HG02970 (cell line): ENCODE measurements at regions not wholly inside any gene's neighbourhood (a gene's known extent, or its start where the extent isn't known, plus 50 kb on each side); places are given as distances from the start of the nearest gene placed in this dataset.
"Not testable (repeated sequence)": the region's sequence is repeated elsewhere in the genome, so short reads cannot be mapped to it uniquely, and the experiment has no call there.

ENCODE experiments used
- ATAC-seq: cut with Tn5 transposase; IDR thresholded peaks from one replicate; pipeline ENCODE4 v1.9.1; 2021; ENCODE audit warnings: mild to moderate bottlenecking, moderate library complexity, moderate number of reproducible peaks; ENCODE audit not compliant: unreplicated experiment, low FRiP score

GRCh38 chr22:22369964-22370270 lies 125.3 kb downstream of the VPREB1 start:
- ATAC-seq = no peak

DNA sequence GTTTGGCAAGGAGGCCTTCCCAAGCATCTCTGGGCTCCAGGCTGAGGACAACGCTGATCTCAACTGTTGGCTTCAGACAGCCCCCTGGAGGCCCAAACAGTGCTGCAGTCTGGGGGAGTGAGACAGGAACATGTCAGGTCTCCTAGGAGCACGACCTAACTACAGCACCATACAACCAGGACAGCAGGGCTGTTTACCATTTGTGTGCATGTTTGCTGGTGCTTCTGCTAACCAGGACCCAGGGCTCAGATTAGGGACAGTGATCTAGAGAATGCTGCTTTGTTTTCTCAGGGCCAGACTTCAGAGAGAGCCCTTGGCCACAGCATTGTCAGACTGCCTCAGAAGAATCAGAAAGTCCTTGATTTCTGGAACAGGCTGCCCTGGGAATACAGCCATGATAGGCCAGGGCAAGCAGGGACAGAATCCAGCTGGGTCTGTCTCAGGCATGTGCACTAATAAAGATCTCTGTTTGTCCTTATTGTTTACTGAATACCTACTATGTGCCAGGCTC lies 126.5 kb downstream of the VPREB1 start:
- ATAC-seq = no peak

- no peak for ATAC-seq
Measured at GRCh38 chr22:22372086-22372485, 127.5 kb downstream of the VPREB1 start.

- ATAC-seq = no peak
Measured at GRCh38 chr22:22374163-22374562, 129.6 kb downstream of the VPREB1 start.

DNA sequence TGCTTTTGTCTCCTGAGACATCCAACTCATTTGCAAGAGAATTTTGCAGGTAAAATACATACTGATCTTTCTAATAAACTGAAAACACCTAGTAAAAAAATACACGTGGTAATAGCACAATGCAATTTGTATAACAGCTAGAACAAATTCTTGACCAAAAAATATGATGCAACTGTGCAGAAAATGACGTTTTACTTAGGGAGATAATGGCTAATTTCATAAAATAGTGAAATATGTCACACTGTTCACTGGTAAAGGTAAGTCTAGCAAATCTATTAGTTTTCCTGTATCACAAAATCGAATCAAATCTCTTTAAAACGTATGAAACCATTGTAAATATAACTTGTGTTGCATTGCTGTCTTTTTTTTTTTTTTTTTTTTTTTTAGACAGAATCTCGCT lies 130.0 kb downstream of the VPREB1 start:
- ATAC-seq = no peak

DNA sequence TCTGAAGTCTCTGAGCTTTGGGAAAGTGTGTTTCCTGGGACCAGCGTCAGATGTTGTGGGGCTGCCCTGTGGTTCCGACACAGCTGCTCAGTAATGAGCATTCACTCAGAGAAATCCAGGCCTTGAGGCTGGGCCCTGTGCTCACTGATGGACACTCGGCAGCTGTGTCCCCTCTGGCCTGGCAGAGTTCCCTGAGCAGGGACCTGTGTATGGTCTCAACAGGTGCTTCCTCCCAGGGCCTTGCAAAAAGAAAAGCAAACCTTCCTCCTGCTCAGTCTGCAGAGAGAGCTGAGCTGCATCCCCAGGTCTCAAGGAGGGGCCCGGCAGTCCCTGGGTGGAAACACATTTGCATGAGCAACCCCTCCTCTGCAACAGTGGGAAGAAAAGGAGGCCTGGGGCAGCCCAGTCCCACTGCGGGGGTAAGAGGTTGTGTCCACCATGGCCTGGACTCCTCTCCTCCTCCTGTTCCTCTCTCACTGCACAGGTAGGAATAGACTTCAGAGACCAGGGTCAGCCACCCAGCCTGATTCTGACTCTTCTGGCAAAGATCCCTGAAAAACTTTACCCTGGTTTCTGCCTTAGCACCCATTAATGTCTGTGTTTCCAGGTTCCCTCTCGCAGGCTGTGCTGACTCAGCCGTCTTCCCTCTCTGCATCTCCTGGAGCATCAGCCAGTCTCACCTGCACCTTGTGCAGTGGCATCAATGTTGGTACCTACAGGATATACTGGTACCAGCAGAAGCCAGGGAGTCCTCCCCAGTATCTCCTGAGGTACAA lies 131.2 kb downstream of the VPREB1 start:
- ATAC-seq = no peak

DNA sequence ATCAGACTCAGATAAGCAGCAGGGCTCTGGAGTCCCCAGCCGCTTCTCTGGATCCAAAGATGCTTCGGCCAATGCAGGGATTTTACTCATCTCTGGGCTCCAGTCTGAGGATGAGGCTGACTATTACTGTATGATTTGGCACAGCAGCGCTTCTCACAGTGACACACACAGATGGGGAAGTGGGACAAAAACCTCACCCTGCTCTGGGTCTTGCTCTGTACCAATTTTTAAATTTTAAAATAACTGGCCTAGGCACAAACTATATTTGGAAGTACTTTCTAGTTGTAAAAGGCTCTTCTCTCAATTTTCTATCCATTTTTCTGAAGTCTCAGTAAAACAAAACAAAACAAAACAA lies 131.7 kb downstream of the VPREB1 start:
- no peak for ATAC-seq

GRCh38 chr22:22376884-22377283 lies 131.7 kb downstream of the ZNF280B start:
- not testable (repeated sequence) for ATAC-seq

GRCh38 chr22:22377335-22377734 lies 131.2 kb downstream of the ZNF280B start:
- ATAC-seq = no peak

DNA sequence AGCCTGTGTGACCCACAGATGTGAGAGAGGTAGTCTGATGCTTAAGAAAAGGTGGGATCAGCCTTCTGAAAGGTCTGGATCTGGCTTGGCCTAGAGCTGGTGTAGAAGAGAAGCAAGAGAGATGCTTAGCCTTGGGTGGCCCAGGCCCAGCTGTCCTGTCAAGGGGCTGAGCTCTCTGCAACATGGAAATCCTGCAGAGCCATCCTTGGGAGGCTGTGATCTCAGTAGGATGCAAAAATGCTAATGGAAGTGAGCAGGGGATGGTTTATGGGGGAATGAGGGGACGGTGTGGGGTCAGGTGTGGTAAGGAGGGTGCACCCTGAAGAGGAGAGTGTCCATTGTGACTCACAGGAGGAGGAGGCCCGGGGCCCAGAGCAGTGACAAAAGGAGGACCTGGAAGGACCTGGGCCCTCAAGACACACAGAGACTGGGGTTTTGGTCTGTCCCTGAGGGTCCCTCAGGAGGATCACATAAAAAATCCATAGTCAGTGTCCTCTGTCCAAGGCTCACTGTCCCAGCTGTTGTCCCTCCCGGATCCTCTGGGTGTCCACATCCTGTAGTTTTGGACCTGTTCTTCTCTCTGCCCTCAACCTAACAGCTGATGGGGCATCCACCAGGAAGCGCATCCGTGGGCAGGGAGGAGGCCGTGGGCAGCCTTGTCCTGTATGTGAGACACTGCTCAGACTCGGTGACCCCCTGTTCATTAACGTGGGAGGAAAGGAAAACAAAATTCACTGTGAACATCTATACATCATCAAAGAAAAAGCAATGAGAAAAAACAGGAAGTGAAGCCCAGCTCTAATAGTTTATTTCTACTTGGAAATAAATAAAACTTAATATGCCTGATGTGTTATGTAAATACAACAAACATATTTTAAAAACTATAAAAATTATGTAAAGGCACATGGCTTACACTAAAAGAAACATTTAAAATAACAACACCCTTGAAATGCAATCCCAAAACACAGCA lies 129.8 kb downstream of the ZNF280B start:
- ATAC-seq = no peak

- no peak for ATAC-seq
Measured at GRCh38 chr22:22380098-22381030, 128.2 kb downstream of the ZNF280B start.

GRCh38 chr22:22381292-22381691 lies 127.2 kb downstream of the ZNF280B start:
- not testable (repeated sequence) for ATAC-seq

GRCh38 chr22:22384267-22384666 lies 124.3 kb downstream of the ZNF280B start:
- ATAC-seq = no peak

DNA sequence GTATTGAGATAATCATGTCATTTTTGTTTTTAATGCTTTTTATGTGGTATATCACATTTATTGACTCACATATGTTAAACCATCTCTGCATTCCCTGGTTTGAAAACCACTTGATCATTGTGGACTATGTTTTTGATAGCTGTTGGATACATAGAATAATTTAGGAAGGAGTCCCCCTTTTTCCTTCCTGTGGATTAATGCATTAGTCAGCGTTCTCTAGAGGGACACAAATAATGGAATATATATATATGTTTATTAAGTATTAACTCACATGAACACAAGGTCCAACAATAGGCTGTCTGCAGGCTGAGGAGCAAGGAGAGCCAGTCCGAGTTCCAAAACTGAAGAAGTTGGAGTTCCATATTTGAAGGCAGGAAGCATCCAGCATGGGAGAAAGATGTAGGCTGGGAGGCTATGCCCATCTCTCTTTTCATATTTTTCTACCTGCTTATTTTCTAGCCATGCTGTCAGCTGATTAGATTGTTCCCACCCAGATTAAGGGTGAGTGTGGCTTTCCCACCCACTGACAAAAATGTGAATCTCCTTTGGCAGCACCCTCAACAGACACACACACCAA lies 123.8 kb downstream of the ZNF280B start:
- no peak for ATAC-seq

GRCh38 chr22:22386602-22387385 lies 121.7 kb downstream of the ZNF280B start:
- ATAC-seq = no peak

DNA sequence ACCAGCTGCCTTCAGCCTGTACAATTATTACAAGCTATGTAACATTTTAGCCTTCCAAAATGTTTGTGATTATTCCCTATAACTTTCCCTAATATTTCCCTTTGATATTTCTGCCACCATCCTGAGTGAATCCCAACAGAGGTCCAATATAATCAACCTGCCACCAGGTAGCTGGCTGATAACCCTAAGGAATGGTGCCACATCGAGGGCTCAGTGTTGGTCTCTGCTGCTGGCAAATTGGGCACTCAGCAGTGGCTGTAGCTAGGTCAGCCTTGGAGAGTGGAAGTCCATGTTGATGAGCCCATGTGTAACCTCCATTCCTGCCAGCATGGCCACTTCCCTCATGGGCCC lies 121.2 kb downstream of the ZNF280B start:
- no peak for ATAC-seq

DNA sequence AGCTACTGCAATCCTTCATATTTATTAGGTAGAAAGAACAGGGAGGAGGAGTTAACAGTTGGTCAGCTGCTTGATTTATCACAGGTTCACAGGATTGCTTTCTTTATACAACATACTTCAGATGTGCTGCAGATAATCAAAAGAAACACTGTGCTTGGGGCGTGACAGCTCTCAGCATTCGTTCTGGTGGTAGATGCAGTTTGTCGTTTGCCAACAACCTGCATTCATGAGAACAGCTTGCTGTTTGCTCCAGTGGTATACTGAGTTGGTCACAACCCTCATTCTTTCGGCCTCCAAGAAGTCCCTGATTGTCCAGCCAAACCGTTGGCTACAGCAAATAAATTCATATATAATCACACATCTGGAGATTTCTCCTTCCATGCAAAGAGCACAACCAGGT lies 120.5 kb downstream of the ZNF280B start:
- ATAC-seq = no peak

DNA sequence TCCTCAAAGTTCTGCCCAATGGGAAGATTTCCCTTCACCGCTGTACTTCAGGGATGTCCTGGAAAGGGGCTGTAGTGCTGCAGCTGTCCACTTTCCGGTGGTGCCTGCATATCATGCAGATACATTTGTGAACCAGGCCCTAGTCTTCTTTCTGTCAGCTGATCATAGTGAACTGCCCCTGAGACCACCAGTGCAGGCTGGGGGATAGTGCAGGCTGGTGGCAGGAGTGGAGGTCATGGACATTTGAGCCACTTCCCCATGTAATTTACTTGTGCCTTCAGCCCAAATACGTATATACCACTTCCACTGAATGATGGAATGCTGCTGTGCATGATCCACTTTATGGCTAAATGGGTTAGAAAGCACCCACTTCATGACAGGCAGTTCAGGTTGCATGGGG lies 120.0 kb downstream of the ZNF280B start:
- ATAC-seq = no peak

GRCh38 chr22:22389467-22389866 lies 119.1 kb downstream of the ZNF280B start:
- no peak for ATAC-seq
